Raji (cell line): ENCODE measurements at regions not wholly inside any gene's neighbourhood (a gene's known extent, or its start where the extent isn't known, plus 50 kb on each side); places are given as distances from the start of the nearest gene placed in this dataset.

Experiments
- POLR2A ChIP-seq: IDR thresholded peaks from 2 replicates; pipeline ENCODE4 v1.6.1; 2011; ENCODE audit warnings: low read depth, low read length, control low read depth; ENCODE audit not compliant: insufficient read depth

DNA sequence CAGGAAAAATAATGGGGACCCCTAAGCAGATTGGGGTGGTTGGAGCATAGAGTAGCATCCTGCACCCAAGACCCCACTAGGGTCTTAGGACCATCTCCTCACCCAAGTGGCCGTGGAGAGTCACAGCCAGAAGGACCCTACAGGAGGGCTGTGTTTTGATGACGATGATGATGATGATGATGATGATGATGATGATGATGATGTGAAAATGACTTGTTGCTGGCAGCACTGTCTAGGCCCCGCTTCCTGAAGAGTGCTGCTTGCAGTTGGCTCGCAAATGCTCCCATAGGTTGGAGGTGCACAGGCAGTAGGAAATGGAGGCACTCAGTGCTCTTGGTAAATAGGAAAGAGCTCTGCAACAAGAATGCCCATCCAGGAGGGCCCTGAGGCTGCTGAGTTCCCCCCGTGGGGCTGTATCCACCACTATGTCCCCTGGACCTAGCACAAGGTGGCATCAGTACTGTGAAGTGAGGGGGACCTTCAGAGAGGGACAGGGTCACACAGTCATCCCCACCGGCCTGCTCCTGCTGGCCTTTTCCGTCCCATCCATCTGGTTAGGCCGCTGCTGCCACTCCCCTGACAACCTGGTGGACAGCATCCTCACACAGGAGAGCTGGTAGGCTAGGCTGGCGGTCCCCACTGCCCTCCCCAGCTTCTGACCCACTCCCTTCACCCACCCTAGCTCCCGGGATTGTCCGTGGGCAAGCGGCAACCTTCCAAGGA is 139.6 kb downstream of the FOXD2 start:
- TF ChIP-seq POLR2A, result no peak

DNA sequence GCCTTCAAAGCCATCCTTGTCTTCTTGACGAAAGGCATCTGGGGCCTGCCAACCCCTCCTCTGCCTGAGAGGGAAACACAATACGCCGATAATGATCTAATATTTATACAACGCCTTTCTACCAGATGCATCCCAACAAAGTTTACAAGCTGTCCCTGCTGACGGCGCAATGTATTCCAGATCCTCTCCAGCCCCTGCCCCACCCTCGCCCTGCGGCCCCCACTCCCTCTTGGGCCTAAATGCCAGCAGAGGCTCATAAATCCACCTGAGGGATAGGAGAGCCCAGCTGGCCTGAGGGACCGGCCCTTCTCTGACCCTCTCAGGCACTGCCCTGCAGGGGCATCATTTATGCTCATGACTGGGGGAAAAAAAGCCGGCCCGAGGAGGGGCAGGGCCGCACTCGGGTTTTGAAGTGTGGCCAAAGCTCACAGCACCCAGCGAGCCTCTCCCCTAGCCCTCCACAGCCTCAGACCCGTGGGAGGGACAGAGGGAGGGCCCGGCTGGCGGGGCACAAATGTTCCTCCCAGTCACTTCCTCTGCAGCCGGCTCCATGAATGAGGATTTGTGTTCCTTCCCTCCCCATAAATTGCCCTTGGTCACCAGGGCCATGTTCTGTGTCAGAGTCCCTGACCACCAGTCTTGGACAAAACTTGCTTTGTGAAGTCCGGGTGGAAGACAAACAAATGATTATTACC is 140.3 kb downstream of the FOXD2 start:
- no peak for TF ChIP-seq POLR2A

DNA sequence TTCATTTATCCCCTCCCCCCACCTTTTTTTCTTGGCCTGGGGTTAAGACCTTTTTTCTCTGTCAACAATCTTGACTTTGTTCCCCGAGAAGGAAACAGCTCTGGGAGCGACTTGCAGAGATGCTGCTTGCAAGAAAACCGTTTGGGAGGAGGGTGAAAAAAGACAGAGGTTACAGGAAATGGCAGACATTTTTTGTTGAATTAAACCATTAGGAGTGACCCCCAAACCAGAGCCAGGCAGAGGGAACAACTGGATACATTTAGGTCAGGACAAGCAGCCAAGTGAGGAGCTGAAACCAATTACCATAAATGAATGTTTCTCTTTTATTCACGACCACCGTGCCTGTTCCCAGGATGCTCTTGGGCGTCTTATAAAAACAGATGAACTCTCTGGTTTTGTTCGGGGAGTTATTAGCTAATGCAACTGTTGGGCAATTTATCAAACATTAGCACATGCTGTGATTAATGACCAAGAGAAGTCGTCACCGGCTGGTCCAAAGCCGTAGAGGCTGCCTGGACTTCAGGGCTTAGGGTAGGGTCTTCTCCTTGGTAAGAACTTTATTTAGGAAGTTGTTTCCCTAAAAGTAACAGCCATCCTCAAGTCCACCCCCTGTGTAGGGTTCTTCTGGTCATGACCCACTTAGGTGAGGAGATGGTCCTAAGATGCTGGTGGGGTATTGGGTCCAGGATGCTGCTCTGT is 141.0 kb downstream of the FOXD2 start:
- TF ChIP-seq POLR2A, result no peak

DNA sequence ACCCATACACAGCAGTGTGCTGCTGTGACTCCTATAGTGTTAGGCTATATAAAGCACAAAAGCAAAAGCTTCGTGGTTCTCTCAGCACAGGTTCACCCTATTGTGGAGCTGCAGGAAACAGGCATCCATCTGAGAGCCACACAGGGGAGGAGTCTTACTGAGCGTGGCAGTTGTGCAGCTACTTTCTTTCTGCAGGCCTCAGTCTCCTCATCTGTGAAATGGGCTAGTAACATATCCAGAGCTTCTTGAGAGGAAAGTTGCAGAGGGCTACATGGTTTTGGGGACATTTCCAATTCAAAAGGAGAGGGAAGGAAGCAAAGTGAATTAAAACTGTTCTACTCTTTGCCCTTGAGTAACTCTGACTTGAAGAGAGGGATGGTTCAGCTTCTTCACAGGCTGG is 142.0 kb downstream of the FOXD2 start:
- TF ChIP-seq POLR2A, result no peak

DNA sequence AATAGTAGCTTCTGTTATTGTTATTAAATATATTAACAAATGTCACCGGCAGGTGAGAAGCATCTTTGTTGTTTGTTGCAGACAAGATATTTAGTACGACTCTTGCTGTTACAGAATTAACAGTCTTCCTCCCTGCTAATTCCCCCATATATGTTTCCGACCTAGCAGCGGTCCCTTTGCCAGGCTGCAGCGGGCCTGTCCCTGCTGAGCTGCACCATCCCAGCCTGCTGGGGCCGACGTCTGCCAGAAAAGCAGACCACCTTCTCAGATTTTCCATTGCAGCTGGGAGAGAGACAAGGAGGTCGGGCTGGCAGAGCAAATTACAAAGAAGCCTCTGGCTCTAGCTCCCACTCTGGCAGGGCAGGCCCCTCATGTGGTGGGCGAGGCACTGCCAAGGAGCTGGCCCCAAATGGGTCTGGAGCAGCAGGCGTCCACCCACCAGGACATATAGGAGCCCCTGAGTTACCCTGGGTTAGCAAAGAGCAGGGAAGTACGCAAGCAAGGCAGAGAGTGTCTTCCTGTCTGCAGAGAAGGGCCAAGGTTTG is 142.7 kb downstream of the FOXD2 start:
- TF ChIP-seq POLR2A, result no peak

DNA sequence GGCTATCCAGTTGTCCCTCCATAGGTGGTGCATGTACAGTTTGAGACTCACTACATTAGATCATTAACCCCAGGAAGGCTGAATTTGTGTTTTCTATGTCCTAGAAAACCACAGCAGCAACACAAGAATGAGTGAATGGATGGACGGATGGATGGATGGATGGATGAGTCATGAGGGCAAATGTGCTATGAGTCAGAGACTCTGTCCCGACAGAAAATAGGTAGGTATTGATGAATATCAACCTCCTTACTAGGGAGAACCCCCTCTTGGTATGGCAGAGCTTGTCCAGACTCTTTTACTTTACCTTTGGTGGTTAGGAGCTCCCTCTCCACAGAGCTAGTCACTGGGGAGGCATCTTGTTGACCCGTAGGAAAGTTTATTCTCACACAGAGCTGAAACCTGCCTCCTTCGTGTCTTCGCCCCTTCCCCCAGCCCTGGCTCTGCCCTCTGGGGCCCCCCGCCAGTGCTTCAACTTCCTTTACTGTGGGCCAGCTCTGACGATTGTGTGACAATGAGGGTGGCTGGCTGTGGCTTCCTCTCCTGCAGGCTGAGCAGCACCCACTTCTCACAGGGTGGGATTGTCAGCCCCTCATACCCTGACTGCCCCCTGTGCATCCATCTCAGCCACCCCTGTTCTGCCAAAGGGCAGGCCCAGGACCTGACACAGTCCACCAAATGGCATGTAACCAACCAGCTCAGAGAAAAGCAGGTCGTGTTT is 145.2 kb downstream of the FOXD2 start:
- no peak for TF ChIP-seq POLR2A

DNA sequence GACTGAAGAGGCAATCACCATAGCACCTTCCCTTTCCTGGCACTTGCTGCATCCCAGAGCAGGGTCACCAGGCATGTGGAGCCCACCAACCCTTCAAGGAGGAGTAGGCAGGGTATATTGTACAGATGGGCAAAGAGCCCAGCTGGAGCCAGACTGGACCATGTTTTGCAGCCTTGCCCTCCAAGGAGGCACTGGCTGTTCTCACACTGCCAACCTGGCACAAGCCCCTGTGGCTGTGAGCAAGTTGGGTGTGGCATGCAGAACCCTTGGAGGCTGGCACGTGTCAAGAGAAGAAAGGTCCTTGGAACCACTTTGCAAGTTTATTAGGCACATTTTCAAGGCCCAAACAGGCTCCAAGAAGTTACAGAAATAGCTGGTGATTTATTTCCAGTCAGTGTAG is 146.4 kb downstream of the FOXD2 start:
- no peak for TF ChIP-seq POLR2A

DNA sequence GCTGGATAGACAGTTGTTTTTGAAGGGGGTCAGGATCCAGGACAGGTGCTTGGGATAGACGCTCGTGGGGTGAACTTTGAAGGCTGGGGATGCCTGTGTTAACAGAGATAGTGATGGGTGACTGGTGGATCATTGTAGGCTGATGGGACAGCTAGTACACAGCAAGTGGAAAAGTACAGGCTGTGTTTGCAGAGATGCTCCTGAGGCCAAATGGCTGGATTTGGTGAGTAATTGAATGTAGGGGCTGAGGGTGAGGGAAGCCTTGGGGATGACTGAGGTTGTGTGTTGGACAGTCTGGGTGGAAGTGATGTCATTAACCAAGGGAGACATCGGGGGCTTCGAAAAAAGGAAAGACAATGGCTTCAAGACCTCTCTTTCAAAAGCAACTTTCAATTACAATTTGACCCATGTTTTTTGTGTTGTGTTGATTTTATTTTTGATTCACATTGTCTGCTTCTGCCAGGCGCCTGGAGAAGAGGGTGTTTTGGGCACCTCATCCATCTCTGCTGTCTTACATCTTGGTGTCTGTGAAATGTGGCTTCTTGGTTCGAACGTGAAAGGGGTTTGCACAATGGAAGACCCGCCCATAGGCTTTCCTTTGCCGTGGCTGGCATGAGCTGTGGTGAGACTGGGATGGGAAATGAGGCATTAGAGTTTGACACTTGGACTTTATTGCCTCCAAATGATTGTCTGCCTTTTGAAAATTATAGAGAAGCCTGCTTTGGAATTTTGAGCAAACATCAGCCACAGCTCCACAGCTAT is 147.5 kb downstream of the FOXD2 start:
- TF ChIP-seq POLR2A, result no peak

DNA sequence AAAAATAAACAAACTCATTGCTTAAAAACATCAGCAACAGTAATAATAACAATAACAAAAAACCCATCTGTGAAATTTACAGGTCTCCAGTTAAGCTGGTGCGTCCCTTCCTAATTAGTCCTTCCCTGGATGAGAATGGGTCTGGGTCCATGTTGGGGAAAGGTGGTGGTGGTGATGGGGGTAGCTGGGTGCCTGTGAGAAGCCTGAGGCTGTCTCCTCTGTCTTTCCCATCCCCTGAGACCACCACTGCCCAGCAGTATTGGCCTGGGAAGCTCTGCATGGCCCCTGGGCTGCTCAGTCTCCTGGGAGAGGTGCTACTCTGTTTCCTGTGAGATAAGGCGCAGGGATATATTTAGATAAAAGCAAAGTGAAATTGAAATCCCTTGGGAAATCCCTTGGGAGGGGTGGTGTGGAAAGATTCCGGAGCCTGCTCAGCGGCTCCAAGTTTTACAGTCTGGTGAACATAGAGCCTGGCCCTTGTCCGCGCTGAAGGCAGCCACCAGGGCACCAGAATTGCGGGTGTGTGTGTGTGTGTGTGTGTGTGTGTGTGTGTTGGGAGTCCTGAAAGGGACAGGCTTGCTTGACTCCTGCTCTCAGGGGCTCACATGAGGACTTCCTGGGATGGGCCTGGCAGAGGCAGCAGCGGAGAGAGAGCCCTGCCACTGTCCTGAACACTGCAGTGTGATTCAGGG is 150.2 kb downstream of the FOXD2 start:
- TF ChIP-seq POLR2A, result no peak

DNA sequence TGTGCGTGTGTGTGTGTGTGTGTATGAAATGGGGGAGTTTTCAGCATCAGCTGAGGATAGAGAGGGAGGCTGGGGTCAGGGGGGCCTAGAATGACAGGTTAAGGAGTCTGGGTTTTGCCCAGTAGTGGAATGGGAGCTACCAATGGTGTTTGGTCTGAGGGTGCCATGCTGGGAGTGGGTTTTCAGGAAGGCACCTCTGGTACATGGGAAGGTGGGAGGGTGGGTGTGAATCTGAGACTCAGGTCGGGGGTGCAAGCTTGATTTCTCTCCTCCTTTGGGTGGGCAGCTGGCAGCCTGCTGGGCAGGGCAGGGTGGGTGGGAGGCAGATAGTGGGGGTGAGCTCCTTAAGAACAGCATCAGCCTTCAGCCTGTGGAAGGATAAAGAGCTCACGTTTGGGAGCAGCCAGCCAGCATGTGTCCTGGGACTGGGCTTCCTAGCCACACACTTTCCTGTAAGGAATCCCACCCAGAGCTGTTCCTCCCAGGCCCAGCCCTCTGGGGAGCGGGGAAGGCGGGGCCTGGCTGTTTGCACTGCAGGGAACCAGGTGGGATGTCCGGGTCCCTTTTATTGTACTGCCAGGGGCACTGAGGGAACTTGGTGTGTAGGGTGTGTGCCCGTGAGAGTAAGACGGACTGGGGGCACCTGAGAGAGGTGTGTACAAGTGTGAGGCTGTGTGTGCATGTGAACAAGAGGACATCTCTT is 152.8 kb downstream of the FOXD2 start:
- TF ChIP-seq POLR2A, result no peak

DNA sequence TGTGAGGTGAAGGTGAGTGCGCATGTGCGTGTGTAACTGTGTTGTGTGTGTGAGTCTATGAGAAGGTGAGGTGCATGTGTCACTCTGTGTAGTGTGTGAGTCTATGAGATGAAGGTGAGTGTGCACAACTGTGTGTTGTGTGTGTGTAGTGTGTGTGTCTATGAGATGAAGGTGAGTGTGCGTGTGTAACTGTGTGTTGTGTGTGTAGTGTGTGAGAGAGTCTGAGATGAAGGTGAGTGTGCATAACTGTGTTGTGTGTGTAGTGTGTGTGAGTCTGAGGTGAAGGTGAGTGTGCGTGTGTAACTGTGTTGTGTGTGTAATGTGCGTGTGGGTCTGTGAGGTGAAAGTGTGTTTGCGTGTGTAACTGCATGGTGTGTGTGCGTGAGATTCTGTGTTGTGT is 154.0 kb downstream of the FOXD2 start:
- no peak for TF ChIP-seq POLR2A

DNA sequence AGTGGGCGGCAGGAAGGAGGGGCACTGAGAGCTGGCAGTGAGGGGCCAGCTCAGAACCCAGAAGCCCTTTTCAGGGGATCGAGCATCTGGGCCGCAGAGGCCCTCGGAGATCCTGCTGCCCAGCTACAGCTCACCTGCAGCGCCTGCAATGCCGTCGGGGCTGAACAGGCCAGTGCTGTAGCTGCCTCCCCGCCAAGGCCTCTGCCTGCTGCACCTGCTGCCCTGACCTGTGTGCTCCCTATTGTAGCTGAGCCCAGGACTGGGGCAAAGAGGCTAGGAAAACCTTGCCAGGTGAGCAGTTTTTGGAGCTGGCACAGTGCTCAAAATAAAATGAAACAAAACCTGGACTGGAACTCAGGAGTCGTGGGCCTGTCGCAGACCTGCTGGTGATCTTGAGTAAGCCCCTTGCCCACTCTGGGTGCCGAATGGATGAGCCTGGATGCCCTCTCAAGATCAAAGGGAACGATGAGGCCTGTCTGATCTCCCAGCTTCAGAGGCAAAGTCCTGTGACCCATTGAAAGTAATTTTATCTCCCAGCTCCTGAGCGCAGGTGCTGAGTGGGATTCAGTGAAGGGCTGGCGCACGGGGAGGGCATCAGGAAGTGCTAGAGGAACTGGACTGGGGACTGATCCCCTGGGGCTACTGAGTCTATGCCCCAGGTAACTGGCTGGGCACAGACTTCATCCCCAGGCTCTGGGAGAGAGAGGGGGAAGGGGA is 154.6 kb downstream of the FOXD2 start:
- TF ChIP-seq POLR2A, result no peak

DNA sequence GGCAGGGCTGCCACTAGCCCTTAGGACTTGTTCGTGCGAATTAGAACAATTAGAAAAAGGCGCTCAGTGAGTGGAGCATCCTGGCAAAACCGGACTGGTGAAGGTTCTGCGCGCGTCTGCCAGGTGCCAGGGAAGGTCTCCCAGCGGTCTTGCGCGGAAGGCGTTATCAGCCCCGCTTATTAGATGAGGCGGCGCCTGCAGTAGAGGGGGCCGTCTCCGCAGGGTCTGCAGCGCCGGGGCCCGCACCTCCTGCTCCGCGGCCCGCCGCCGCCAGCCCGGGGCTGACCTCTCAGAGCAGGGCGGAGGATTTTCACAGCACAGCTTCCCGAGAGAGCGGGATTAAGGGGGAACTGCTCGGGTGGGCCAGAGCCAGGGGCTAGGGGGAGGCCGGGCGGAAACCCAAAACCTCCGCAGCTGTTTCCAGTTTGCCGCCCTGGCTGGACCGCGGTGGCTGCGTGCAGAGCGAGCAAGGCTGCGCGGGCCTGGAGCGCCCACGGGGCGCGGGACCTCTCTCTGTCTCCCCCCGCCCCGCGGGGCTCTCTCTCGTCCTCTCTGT is 155.2 kb downstream of the FOXD2 start:
- no peak for TF ChIP-seq POLR2A
